ENCODE measurements at regions not wholly inside any gene's neighbourhood (a gene's known extent, or its start where the extent isn't known, plus 50 kb on each side); places are given as distances from the start of the nearest gene placed in this dataset.

DNA sequence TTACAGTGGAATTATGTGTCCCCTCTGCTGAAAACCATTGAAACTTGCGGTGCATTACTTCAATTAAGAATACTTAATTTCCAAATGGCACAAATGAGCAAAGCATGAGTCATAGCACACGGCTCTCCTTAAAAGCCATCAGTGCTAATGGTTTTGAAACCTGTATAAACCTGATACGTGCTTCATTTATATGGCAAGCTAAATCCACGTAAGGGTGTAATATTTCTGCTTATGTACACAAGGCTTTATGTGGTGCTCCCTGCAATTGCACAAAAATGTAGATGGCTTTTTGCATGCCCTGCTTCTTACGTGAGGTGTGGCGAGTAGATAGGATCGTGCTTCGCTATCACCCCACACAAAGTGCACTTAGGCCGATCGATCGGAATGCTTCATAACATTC lies 840.9 kb downstream of the GALR1 start:
- TF ChIP-seq CTCF (IDR thresholded peaks at IDR 0.05; ENCODE audit: insufficient read depth, low read depth, low read length) = no peak
- no peak overlapping the region for H3K4me3 ChIP-seq (ENCODE audit: low read depth, low read length)
- DNase-seq (ENCODE audit: low read depth) = no peak
- H3K27me3 ChIP-seq (ENCODE audit: control insufficient read depth, insufficient read depth, low read length) = no peaks in the 10 kb centered on the region
- ChIA-PET POLR2A (no interaction called here), CTCF (no interaction called here)
- no peaks in the 10 kb centered on the region for H3K36me3 ChIP-seq (ENCODE audit: control insufficient read depth, insufficient read depth, low read length)

- no peak for DNase-seq (ENCODE audit: low read depth)
- H3K36me3 ChIP-seq (ENCODE audit: control insufficient read depth, insufficient read depth, low read length) = no peaks in the 10 kb centered on the region
- no peak overlapping the region for H3K4me3 ChIP-seq (ENCODE audit: low read depth, low read length)
- CTCF ChIA-PET = no interaction called here
- POLR2A ChIA-PET = no interaction called here
- TF ChIP-seq CTCF (IDR thresholded peaks at IDR 0.05; ENCODE audit: insufficient read depth, low read depth, low read length) = no peak
- H3K27me3 ChIP-seq (ENCODE audit: control insufficient read depth, insufficient read depth, low read length) = no peaks in the 10 kb centered on the region
Observed at GRCh38 chr18:78092901-78093300, 843.3 kb downstream of the GALR1 start.

- DNase-seq (ENCODE audit: low read depth) = no peak
- CTCF ChIA-PET = interaction anchor here (1.1 kb wide), 1 partner anchor 15 kb away, joined by 3 read pairs; no protein-coding TSS in a partner anchor
- no peaks in the 10 kb centered on the region for H3K36me3 ChIP-seq (ENCODE audit: control insufficient read depth, insufficient read depth, low read length)
- POLR2A ChIA-PET = no interaction called here
- H3K27me3 ChIP-seq (ENCODE audit: control insufficient read depth, insufficient read depth, low read length) = no peaks in the 10 kb centered on the region
- H3K4me3 ChIP-seq (ENCODE audit: low read depth, low read length) = no peak overlapping the region
- TF ChIP-seq CTCF (IDR thresholded peaks at IDR 0.05; ENCODE audit: insufficient read depth, low read depth, low read length) = no peak
Observed at GRCh38 chr18:78099979-78100588, 850.4 kb downstream of the GALR1 start.

- no peak for DNase-seq (ENCODE audit: low read depth)
- Histone ChIP-seq H3K36me3 (ENCODE audit: control insufficient read depth, insufficient read depth, low read length) (no peaks in the 10 kb centered on the region), H3K4me3 (ENCODE audit: low read depth, low read length) (no peak overlapping the region), H3K27me3 (ENCODE audit: control insufficient read depth, insufficient read depth, low read length) (no peaks in the 10 kb centered on the region)
- POLR2A ChIA-PET = no interaction called here
- CTCF ChIA-PET = no interaction called here
- TF ChIP-seq CTCF (IDR thresholded peaks at IDR 0.05; ENCODE audit: insufficient read depth, low read depth, low read length) = no peak
Observed at GRCh38 chr18:78101091-78101490, 851.4 kb downstream of the GALR1 start.

DNA sequence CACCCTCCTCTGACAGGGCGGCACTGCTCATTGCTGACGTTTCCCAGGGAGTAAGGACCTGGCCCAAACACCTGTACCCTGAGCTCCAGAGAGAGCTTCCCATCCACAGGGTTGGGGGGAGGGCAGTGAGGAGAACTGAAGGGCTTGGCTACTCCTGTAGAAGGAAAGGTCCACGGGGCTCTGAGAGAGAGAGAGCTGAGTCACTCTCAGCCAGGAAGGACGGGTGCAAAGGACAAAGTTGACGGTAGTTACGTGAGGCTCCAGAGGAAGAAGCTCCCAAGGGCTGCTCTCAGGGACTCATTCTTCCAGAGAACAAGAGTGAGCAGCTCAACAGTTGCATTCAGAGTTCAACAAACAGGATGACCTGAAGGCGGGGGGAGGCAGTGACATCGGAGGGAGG lies 852.5 kb downstream of the GALR1 start:
- POLR2A ChIA-PET = no interaction called here
- no peak for TF ChIP-seq CTCF (IDR thresholded peaks at IDR 0.05; ENCODE audit: insufficient read depth, low read depth, low read length)
- Histone ChIP-seq H3K36me3 (ENCODE audit: control insufficient read depth, insufficient read depth, low read length) (no peaks in the 10 kb centered on the region), H3K4me3 (ENCODE audit: low read depth, low read length) (no peak overlapping the region), H3K27me3 (ENCODE audit: control insufficient read depth, insufficient read depth, low read length) (no peaks in the 10 kb centered on the region)
- CTCF ChIA-PET = no interaction called here
- no peak for DNase-seq (ENCODE audit: low read depth)
